Stimulated activated CD8-positive, alpha-beta memory T cell treated with anti-CD3 and anti-CD28 coated beads, Interleukin-4, amount 100 ng/mL, for 48 hours (primary cell): ENCODE measurements at regions not wholly inside any gene's neighbourhood (a gene's known extent, or its start where the extent isn't known, plus 50 kb on each side); places are given as distances from the start of the nearest gene placed in this dataset.
"Not testable (repeated sequence)": the region's sequence is repeated elsewhere in the genome, so short reads cannot be mapped to it uniquely, and the experiment has no call there.

Experiments used
- DNase-seq: peaks from one replicate; pipeline ENCODE4 v3.0.0-alpha.2; 2020

GRCh38 chr6:6875818-6876470 is 231.8 kb upstream of the RREB1 start:
- no peak for DNase-seq

GRCh38 chr6:6877792-6878191 is 230.0 kb upstream of the RREB1 start:
- not testable (repeated sequence) for DNase-seq

- no peak for DNase-seq
These were observed 228.7 kb upstream of the RREB1 start for GRCh38 chr6:6878887-6879585.

- not testable (repeated sequence) for DNase-seq
These were observed 228.2 kb upstream of the RREB1 start for GRCh38 chr6:6879586-6879974.

- no peak for DNase-seq
These were observed 226.9 kb upstream of the RREB1 start for GRCh38 chr6:6880745-6881437.

- no peak for DNase-seq
These were observed 226.1 kb upstream of the RREB1 start for GRCh38 chr6:6881438-6882225.

- no peak for DNase-seq
These were observed 225.2 kb upstream of the RREB1 start for GRCh38 chr6:6882592-6882991.

- no peak for DNase-seq
These were observed 224.8 kb upstream of the RREB1 start for GRCh38 chr6:6883011-6883410.

GRCh38 chr6:6884193-6884627 is 223.6 kb upstream of the RREB1 start:
- no peak for DNase-seq

- DNase-seq, result no peak
These were observed 222.8 kb upstream of the RREB1 start for GRCh38 chr6:6884916-6885315.

- no peak for DNase-seq
These were observed 222.1 kb upstream of the RREB1 start for GRCh38 chr6:6885521-6886170.

- no peak for DNase-seq
These were observed 221.4 kb upstream of the RREB1 start for GRCh38 chr6:6886171-6886885.

- no peak for DNase-seq
These were observed 220.9 kb upstream of the RREB1 start for GRCh38 chr6:6886886-6887285.

GRCh38 chr6:6889601-6890000 is 218.2 kb upstream of the RREB1 start:
- DNase-seq, result no peak

- DNase-seq, result no peak
These were observed 217.3 kb upstream of the RREB1 start for GRCh38 chr6:6890400-6890858.

- DNase-seq, result no peak
These were observed 216.5 kb upstream of the RREB1 start for GRCh38 chr6:6891125-6891721.

GRCh38 chr6:6891949-6892461 is 215.8 kb upstream of the RREB1 start:
- DNase-seq, result no peak

GRCh38 chr6:6892744-6893583 is 214.8 kb upstream of the RREB1 start:
- DNase-seq, result no peak

GRCh38 chr6:6893701-6894100 is 214.1 kb upstream of the RREB1 start:
- no peak for DNase-seq

- DNase-seq, result no peak
These were observed 211.8 kb upstream of the RREB1 start for GRCh38 chr6:6895929-6896328.
